Sigmoid colon (tissue), 6 donors: ENCODE measurements at regions not wholly inside any gene's neighbourhood (a gene's known extent, or its start where the extent isn't known, plus 50 kb on each side); places are given as distances from the start of the nearest gene placed in this dataset.

Source experiments
- DNase-seq: peaks from one replicate; pipeline ENCODE4 v3.0.0-alpha.2; 2019
- H3K27ac ChIP-seq, 4 donors: fragments of 200-600 bp; sonication (generic); one replicate each; pipeline ENCODE4 v1.5.1; 2016 to 2019; ENCODE audit warnings: mild to moderate bottlenecking in 1 of 4
- H3K27me3 ChIP-seq, 3 donors: fragments of 200-600 bp; sonication (generic); one replicate each; pipeline ENCODE4 v1.5.1; 2019; ENCODE audit warnings: mild to moderate bottlenecking in 1 of 3
- H3K36me3 ChIP-seq, 4 donors: fragments of 200-600 bp; sonication (generic); one replicate each; pipeline ENCODE4 v1.5.1; 2016 to 2019
- H3K4me1 ChIP-seq, 4 donors: fragments of 200-600 bp; sonication (generic); one replicate each; pipeline ENCODE4 v1.5.1; 2017 to 2019
- H3K4me3 ChIP-seq, 4 donors: fragments of 200-600 bp; sonication (generic); one replicate each; pipeline ENCODE4 v1.5.1; 2017 to 2019; ENCODE audit warnings: mild to moderate bottlenecking in 2 of 4, moderate library complexity in 1 of 4
- H3K9me3 ChIP-seq, 4 donors: fragments of 200-600 bp in 3 of 4; sonication (generic) in 3 of 4; one replicate each; pipeline versions ENCODE4 v1.5.1 to v1.6.1; 2013 to 2019
- CTCF ChIP-seq, 4 experiments: fragments of 450-650 bp in 3 of 4; fragments of 200-600 bp in 1 of 4; IDR thresholded peaks; one replicate each; pipeline ENCODE4 v1.5.1; 2016 to 2019; ENCODE audit warnings: antibody characterized with exemption in 4 of 4, mild to moderate bottlenecking in 3 of 4, moderate library complexity in 2 of 4
- EP300 ChIP-seq, 4 donors: sonication (generic); formaldehyde crosslinking; IDR thresholded peaks; one replicate each; pipeline ENCODE4 v1.6.1; 2017; ENCODE audit warnings: antibody characterized with exemption in 4 of 4
- POLR2A ChIP-seq, 2 donors: fragments of 450-650 bp; IDR thresholded peaks; one replicate each; pipeline ENCODE4 v1.6.1; 2016; ENCODE audit warnings: antibody characterized with exemption in 2 of 2, mild to moderate bottlenecking in 2 of 2, moderate library complexity in 2 of 2
- POLR2AphosphoS5 ChIP-seq, 4 donors: sonication (generic); formaldehyde crosslinking; IDR thresholded peaks; one replicate each; pipeline ENCODE4 v1.6.1; 2017; ENCODE audit warnings: antibody characterized with exemption in 4 of 4
- WGBS, 2 donors: extraction: QIAGEN DNeasy Blood & Tissue Kit; methylation state at CpG; one replicate each; pipeline ENCODE4 v1.1.7; 2013; 5-methylcytosine and 5-hydroxymethylcytosine counted together
- intact Hi-C: fragments of 100-400 bp; cut with DNase I; formaldehyde crosslinking; loops from one replicate; pipeline ENCODE4 v1.15.1; 2023
- donor health status: healthy with polysubstance abuse.
- donor health status: healthy.

- H3K4me1 ChIP-seq, result peaks cover 0 to 4% (median 0%) of the 10 kb centered on the region in 4 donors
- intact Hi-C loops, result loop anchor here (10.0 kb wide), 1 partner anchor 645 kb away; no protein-coding TSS in a partner anchor
- peaks cover 0 to 12% (median 9%) of the 10 kb centered on the region in 4 donors for H3K9me3 ChIP-seq
- no peak overlapping the region for H3K27ac ChIP-seq
- no peaks in the 10 kb centered on the region for H3K27me3 ChIP-seq
- TF ChIP-seq CTCF (IDR thresholded peaks at IDR 0.05), result no peak
- TF ChIP-seq POLR2AphosphoS5 (IDR thresholded peaks at IDR 0.05), result no peak
- TF ChIP-seq POLR2A (IDR thresholded peaks at IDR 0.05), result no peak
- TF ChIP-seq EP300 (IDR thresholded peaks at IDR 0.05), result no peak
- no peak for DNase-seq
- H3K4me3 ChIP-seq, result no peak overlapping the region
- WGBS, 2 donors, result 49 to 60% methylated on average over 3 of the region's 3 CpGs
- H3K36me3 ChIP-seq, result no peaks in the 10 kb centered on the region
Observed at GRCh38 chr7:17700138-17700537, 240.2 kb downstream of the SNX13 start.

GRCh38 chr7:17706275-17706674 is 234.0 kb downstream of the SNX13 start:
- Histone ChIP-seq H3K27ac (no peak overlapping the region), H3K27me3 (no peaks in the 10 kb centered on the region), H3K4me3 (no peak overlapping the region), H3K36me3 (no peaks in the 10 kb centered on the region), H3K4me1 (no peaks in the 10 kb centered on the region), H3K9me3 (no peaks in the 10 kb centered on the region)
- intact Hi-C loops, result loop anchor here (10.0 kb wide), 1 partner anchor 639 kb away; no protein-coding TSS in a partner anchor
- TF ChIP-seq POLR2AphosphoS5 (IDR thresholded peaks at IDR 0.05), result no peak
- no peak for TF ChIP-seq EP300 (IDR thresholded peaks at IDR 0.05)
- no peak for TF ChIP-seq CTCF (IDR thresholded peaks at IDR 0.05)
- TF ChIP-seq POLR2A (IDR thresholded peaks at IDR 0.05), result no peak
- DNase-seq, result no peak
- 51 to 58% methylated on average over 4 of the region's 4 CpGs for WGBS, 2 donors

GRCh38 chr7:17706734-17707133 is 233.6 kb downstream of the SNX13 start:
- no peak for TF ChIP-seq POLR2AphosphoS5 (IDR thresholded peaks at IDR 0.05)
- peak in 2 of 4 experiments; percentile 16 to 45 for TF ChIP-seq CTCF (IDR thresholded peaks at IDR 0.05)
- no peaks in the 10 kb centered on the region for H3K9me3 ChIP-seq
- intact Hi-C loops, result loop anchor here (10.0 kb wide), 1 partner anchor 638 kb away; no protein-coding TSS in a partner anchor
- WGBS, 2 donors, result 17 to 28% methylated on average over 3 of the region's 3 CpGs
- H3K36me3 ChIP-seq, result no peaks in the 10 kb centered on the region
- no peak overlapping the region for H3K4me3 ChIP-seq
- DNase-seq, result peak; percentile 65
- no peak overlapping the region for H3K27ac ChIP-seq
- H3K4me1 ChIP-seq, result no peaks in the 10 kb centered on the region
- no peaks in the 10 kb centered on the region for H3K27me3 ChIP-seq

GRCh38 chr7:17709127-17709526 is 231.2 kb downstream of the SNX13 start:
- Histone ChIP-seq H3K4me1 (no peaks in the 10 kb centered on the region), H3K27ac (no peak overlapping the region), H3K36me3 (no peaks in the 10 kb centered on the region), H3K4me3 (no peak overlapping the region), H3K9me3 (no peaks in the 10 kb centered on the region), H3K27me3 (no peaks in the 10 kb centered on the region)
- DNase-seq, result no peak
- intact Hi-C loops, result loop anchor here (10.0 kb wide), 1 partner anchor 636 kb away; no protein-coding TSS in a partner anchor
- 42 to 62% methylated on average over 1 of the region's 1 CpG for WGBS, 2 donors
- TF ChIP-seq POLR2AphosphoS5 (IDR thresholded peaks at IDR 0.05), result no peak
- TF ChIP-seq POLR2A (IDR thresholded peaks at IDR 0.05), result no peak
- TF ChIP-seq EP300 (IDR thresholded peaks at IDR 0.05), result no peak
- TF ChIP-seq CTCF (IDR thresholded peaks at IDR 0.05), result no peak

- Histone ChIP-seq H3K4me1 (no peaks in the 10 kb centered on the region), H3K36me3 (no peaks in the 10 kb centered on the region), H3K4me3 (no peak overlapping the region), H3K9me3 (no peaks in the 10 kb centered on the region), H3K27ac (no peak overlapping the region), H3K27me3 (no peaks in the 10 kb centered on the region)
- intact Hi-C loops, result loop anchor here (10.0 kb wide), 1 partner anchor 635 kb away; no protein-coding TSS in a partner anchor
- DNase-seq, result no peak
- WGBS, 2 donors, result 79 to 87% methylated on average over 2 of the region's 2 CpGs
- no peak for TF ChIP-seq CTCF (IDR thresholded peaks at IDR 0.05)
- TF ChIP-seq POLR2AphosphoS5 (IDR thresholded peaks at IDR 0.05), result no peak
- TF ChIP-seq EP300 (IDR thresholded peaks at IDR 0.05), result no peak
- no peak for TF ChIP-seq POLR2A (IDR thresholded peaks at IDR 0.05)
Observed at GRCh38 chr7:17709599-17709998, 230.7 kb downstream of the SNX13 start.
